ENCODE measurements at regions not wholly inside any gene's neighbourhood (a gene's known extent, or its start where the extent isn't known, plus 50 kb on each side); places are given as distances from the start of the nearest gene placed in this dataset.

GRCh38 chr4:136651278-136651667, 881.0 kb downstream of the PCDH18 start:
- no peak for TF ChIP-seq CTCF (conservative IDR thresholded peaks at IDR 0.05; ENCODE audit: low read depth, low read length)
- TF ChIP-seq EZH2phosphoT487 (IDR thresholded peaks at IDR 0.05; ENCODE audit: borderline replicate concordance, low read length) = no peak
